Parathyroid adenoma (tissue), 2 donors: ENCODE measurements at regions not wholly inside any gene's neighbourhood (a gene's known extent, or its start where the extent isn't known, plus 50 kb on each side); places are given as distances from the start of the nearest gene placed in this dataset.

Experiments used
- H2AFZ ChIP-seq: fragments of 300-600 bp; sonication (generic); one replicate; pipeline ENCODE4 v1.7.0; 2017; ENCODE audit warnings: antibody characterized with exemption, mild to moderate bottlenecking
- H3K27ac ChIP-seq: fragments of 300-600 bp; sonication (generic); one replicate; pipeline ENCODE4 v1.7.0; 2017
- H3K27me3 ChIP-seq: fragments of 300-600 bp; sonication (generic); one replicate; pipeline ENCODE4 v1.7.0; 2017; ENCODE audit warnings: low read length; ENCODE audit not compliant: control insufficient read depth, insufficient read depth
- H3K36me3 ChIP-seq: fragments of 300-600 bp; sonication (generic); one replicate; pipeline ENCODE4 v1.7.0; 2017; ENCODE audit warnings: low read length; ENCODE audit not compliant: control insufficient read depth, insufficient read depth
- H3K4me1 ChIP-seq: fragments of 300-600 bp; sonication (generic); one replicate; pipeline ENCODE4 v1.7.0; 2017; ENCODE audit warnings: control low read depth
- H3K4me2 ChIP-seq: fragments of 300-600 bp; sonication (generic); one replicate; pipeline ENCODE4 v1.7.0; 2017; ENCODE audit warnings: low read length
- H3K4me3 ChIP-seq: fragments of 300-600 bp; sonication (generic); one replicate; pipeline ENCODE4 v1.7.0; 2017; ENCODE audit warnings: low read depth, low read length
- H3K79me2 ChIP-seq: fragments of 300-600 bp; sonication (generic); one replicate; pipeline ENCODE4 v1.7.0; 2017; ENCODE audit warnings: control low read depth
- H3K9ac ChIP-seq: fragments of 300-600 bp; sonication (generic); one replicate; pipeline ENCODE4 v1.7.0; 2017; ENCODE audit warnings: mild to moderate bottlenecking
- H3K9me3 ChIP-seq: fragments of 300-600 bp; sonication (generic); one replicate; pipeline ENCODE4 v1.7.0; 2017; ENCODE audit warnings: low read length; ENCODE audit not compliant: control insufficient read depth
- TF ChIP-seq, protein P1 (sequence below): fragments of 300-600 bp; sonication (generic); IDR thresholded peaks from one replicate; pipeline ENCODE4 v1.7.0; 2017; ENCODE audit warnings: antibody characterized with exemption, mild to moderate bottlenecking
- donor health status: primary hyperparathyroidism.

DNA sequence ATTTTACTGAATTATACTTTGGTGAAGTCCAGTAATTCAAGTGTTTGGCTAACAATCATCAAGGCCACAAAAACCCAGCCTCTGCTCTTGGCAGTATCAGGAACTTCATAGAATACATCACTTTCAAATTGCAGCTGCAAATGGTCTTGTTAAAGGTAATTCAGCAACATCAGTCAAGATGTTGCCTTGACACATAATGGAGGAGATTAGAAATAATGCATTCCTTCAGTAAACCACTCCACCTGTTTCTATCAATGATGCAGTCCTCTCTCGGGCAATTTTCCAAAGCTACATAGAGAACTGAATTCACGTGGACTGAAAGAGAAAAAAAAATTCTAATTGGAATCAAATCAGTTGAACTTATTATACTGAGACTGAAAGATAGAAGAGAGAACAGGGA, 279.3 kb downstream of the VGLL3 start:
- no peak overlapping the region for H2AFZ ChIP-seq
- H3K4me2 ChIP-seq, result no peak overlapping the region
- no peaks in the 10 kb centered on the region for H3K9me3 ChIP-seq
- no peaks in the 10 kb centered on the region for H3K36me3 ChIP-seq
- H3K4me3 ChIP-seq, result no peak overlapping the region
- H3K27me3 ChIP-seq, result no peaks in the 10 kb centered on the region
- no peaks in the 10 kb centered on the region for H3K4me1 ChIP-seq
- no peak overlapping the region for H3K9ac ChIP-seq
- H3K27ac ChIP-seq, result no peak overlapping the region
- no peaks in the 10 kb centered on the region for H3K79me2 ChIP-seq
- TF ChIP-seq, protein P1, sequence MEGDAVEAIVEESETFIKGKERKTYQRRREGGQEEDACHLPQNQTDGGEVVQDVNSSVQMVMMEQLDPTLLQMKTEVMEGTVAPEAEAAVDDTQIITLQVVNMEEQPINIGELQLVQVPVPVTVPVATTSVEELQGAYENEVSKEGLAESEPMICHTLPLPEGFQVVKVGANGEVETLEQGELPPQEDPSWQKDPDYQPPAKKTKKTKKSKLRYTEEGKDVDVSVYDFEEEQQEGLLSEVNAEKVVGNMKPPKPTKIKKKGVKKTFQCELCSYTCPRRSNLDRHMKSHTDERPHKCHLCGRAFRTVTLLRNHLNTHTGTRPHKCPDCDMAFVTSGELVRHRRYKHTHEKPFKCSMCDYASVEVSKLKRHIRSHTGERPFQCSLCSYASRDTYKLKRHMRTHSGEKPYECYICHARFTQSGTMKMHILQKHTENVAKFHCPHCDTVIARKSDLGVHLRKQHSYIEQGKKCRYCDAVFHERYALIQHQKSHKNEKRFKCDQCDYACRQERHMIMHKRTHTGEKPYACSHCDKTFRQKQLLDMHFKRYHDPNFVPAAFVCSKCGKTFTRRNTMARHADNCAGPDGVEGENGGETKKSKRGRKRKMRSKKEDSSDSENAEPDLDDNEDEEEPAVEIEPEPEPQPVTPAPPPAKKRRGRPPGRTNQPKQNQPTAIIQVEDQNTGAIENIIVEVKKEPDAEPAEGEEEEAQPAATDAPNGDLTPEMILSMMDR, result no peak

DNA sequence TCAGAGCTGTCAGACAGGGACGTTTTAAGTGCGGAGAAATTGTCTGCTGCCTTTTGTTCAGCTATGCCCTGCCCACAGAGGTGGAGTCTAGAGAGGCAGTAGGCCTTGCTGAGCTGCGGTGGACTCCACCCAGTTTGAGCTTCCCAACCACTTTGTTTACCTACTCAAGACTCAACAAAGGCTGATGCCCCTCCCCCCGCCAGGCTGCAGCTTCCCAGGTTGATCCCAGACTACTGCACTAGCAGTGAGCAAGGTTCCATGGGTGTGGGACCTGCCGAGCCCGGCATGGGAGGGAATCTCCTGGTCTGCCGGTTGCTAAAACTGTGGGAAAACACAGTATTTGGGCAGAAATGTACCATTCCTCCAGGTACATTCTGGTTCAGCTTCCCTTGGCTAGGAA, 282.1 kb downstream of the VGLL3 start:
- H3K36me3 ChIP-seq, result no peaks in the 10 kb centered on the region
- no peak overlapping the region for H2AFZ ChIP-seq
- H3K9ac ChIP-seq, result no peak overlapping the region
- H3K4me3 ChIP-seq, result no peak overlapping the region
- TF ChIP-seq, protein P1, result no peak
- H3K4me2 ChIP-seq, result no peak overlapping the region
- H3K9me3 ChIP-seq, result no peaks in the 10 kb centered on the region
- no peak overlapping the region for H3K27ac ChIP-seq
- no peaks in the 10 kb centered on the region for H3K79me2 ChIP-seq
- H3K4me1 ChIP-seq, result no peaks in the 10 kb centered on the region
- no peaks in the 10 kb centered on the region for H3K27me3 ChIP-seq

DNA sequence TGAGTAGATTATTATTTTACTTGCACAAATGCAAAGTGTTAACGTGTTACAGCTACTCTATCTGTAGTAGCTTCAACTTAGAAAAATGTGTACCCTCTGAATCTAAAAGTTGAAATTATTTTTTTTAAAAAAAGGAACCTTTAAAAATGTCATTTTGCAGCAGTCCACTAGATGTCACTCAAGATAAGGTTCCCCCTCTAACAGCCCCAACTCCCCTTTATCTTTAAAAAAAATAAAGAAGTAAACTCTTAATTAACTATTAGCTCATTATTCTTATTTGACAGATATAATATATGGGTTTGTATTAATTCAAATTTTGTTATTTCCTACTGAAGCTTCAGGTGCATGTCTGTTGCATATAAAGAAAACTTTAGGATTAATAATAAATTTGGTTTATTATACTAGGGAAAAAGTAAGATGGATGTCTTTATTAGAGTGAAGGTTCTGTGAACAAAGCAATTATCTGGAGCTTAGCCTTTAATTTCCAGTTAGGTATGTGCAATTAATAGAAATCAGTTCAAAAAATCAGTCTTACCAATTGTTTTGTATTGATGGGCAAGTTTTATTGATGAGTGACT, 288.5 kb downstream of the VGLL3 start:
- Histone ChIP-seq H3K4me1 (no peaks in the 10 kb centered on the region), H3K79me2 (no peaks in the 10 kb centered on the region), H3K36me3 (no peaks in the 10 kb centered on the region), H3K4me2 (no peak overlapping the region), H2AFZ (no peak overlapping the region), H3K9ac (no peak overlapping the region), H3K27me3 (no peaks in the 10 kb centered on the region), H3K9me3 (no peaks in the 10 kb centered on the region), H3K4me3 (no peak overlapping the region), H3K27ac (no peak overlapping the region)
- TF ChIP-seq, protein P1, result no peak

DNA sequence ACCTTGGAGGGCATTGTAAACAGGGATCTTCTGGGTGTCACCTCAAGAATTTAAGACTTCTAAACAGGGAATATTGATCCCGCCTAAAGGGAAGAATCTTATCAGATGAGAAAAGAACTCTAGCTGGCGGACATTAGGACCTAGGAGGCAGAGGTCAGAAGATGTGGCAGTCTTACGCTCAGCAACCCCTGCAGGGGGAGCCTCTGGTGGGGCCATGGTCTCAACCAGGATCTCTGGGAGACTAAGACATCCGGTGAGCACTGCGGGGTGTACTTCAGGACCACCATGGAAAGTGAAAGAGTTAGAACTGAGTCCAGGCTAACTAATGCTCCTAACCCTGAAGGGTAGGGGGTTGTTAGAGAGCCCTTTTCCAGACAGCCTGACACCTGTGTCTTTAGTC, 295.2 kb downstream of the VGLL3 start:
- Histone ChIP-seq H3K27me3 (no peaks in the 10 kb centered on the region), H3K4me2 (no peak overlapping the region), H3K9ac (no peak overlapping the region), H3K9me3 (no peaks in the 10 kb centered on the region), H3K4me3 (no peak overlapping the region), H3K79me2 (no peaks in the 10 kb centered on the region), H3K27ac (no peak overlapping the region), H3K4me1 (no peaks in the 10 kb centered on the region), H2AFZ (no peak overlapping the region), H3K36me3 (no peaks in the 10 kb centered on the region)
- TF ChIP-seq, protein P1, result no peak

DNA sequence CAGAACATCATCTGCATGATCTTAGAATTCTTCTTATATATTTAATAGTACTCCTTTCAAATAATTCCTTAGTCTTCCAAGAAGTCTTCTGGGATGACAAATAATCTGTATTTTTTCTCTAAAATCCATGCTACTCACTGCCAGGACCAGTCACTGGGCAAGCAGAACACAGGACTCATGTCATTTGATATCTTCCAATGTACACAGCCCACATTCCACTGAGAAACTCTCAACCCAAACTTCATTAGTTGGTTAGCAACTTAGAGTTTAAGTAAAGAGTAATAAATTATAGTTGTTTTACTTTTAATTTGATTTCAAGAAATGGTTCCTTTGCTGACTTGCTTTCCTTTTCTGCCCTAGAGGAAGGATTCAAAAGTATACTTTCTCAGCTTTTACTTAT, 317.0 kb downstream of the VGLL3 start:
- H2AFZ ChIP-seq, result no peak overlapping the region
- TF ChIP-seq, protein P1, result no peak

More for the DNA sequence above, 317.0 kb downstream of the VGLL3 start:
- Histone ChIP-seq H3K9me3 (peaks cover 3% of the 10 kb centered on the region), H3K36me3 (no peaks in the 10 kb centered on the region), H3K4me2 (no peak overlapping the region), H3K9ac (no peak overlapping the region), H3K27ac (no peak overlapping the region), H3K4me1 (no peaks in the 10 kb centered on the region), H3K27me3 (no peaks in the 10 kb centered on the region), H3K4me3 (no peak overlapping the region), H3K79me2 (no peaks in the 10 kb centered on the region)
